SW 1271 (cell line): ENCODE measurements at regions not wholly inside any gene's neighbourhood (a gene's known extent, or its start where the extent isn't known, plus 50 kb on each side); places are given as distances from the start of the nearest gene placed in this dataset.

Experiments used
- DNase-seq, 2 experiments: peaks; one replicate each; lab custom pipeline; 2025; lab: John Stamatoyannopoulos, UW

GRCh38 chr2:163834841-163835240 lies 99.0 kb upstream of the FIGN start:
- no peak for DNase-seq

- DNase-seq: no peak
Observed at GRCh38 chr2:163834221-163834620, 98.4 kb upstream of the FIGN start.

GRCh38 chr2:163828771-163829170 lies 93.0 kb upstream of the FIGN start:
- no peak for DNase-seq

GRCh38 chr2:163822033-163822432 lies 86.2 kb upstream of the FIGN start:
- no peak for DNase-seq

GRCh38 chr2:163812926-163813520 lies 77.2 kb upstream of the FIGN start:
- DNase-seq: no peak

GRCh38 chr2:163808406-163808805 lies 72.6 kb upstream of the FIGN start:
- DNase-seq: no peak

GRCh38 chr2:163802284-163802683 lies 66.5 kb upstream of the FIGN start:
- DNase-seq: no peak

- no peak for DNase-seq
Observed at GRCh38 chr2:163801486-163801885, 65.7 kb upstream of the FIGN start.

- DNase-seq: no peak
Observed at GRCh38 chr2:163800951-163801381, 65.2 kb upstream of the FIGN start.

GRCh38 chr2:163799807-163800206 lies 64.0 kb upstream of the FIGN start:
- DNase-seq: no peak

GRCh38 chr2:163794635-163795034 lies 58.8 kb upstream of the FIGN start:
- no peak for DNase-seq
